ENCODE measurements at regions not wholly inside any gene's neighbourhood (a gene's known extent, or its start where the extent isn't known, plus 50 kb on each side); places are given as distances from the start of the nearest gene placed in this dataset.

- DNase-seq: no peak
Observed at GRCh38 chr6:166770216-166771116, 143.4 kb upstream of the RPS6KA2 start.

GRCh38 chr6:166769648-166770047 is 142.6 kb upstream of the RPS6KA2 start:
- no peak for DNase-seq

- no peak for DNase-seq
Observed at GRCh38 chr6:166768761-166769160, 141.7 kb upstream of the RPS6KA2 start.

- no peak for DNase-seq
Observed at GRCh38 chr6:166767230-166767629, 140.2 kb upstream of the RPS6KA2 start.

GRCh38 chr6:166766769-166767168 is 139.7 kb upstream of the RPS6KA2 start:
- DNase-seq: no peak

GRCh38 chr6:166765234-166765541 is 138.1 kb upstream of the RPS6KA2 start:
- DNase-seq: no peak

- no peak for DNase-seq
Observed at GRCh38 chr6:166764473-166765233, 137.6 kb upstream of the RPS6KA2 start.

- DNase-seq: no peak
Observed at GRCh38 chr6:166763606-166764472, 136.8 kb upstream of the RPS6KA2 start.

GRCh38 chr6:166761801-166762200 is 134.8 kb upstream of the RPS6KA2 start:
- no peak for DNase-seq

GRCh38 chr6:166760288-166760687 is 133.2 kb upstream of the RPS6KA2 start:
- DNase-seq: no peak

GRCh38 chr6:166758136-166758704 is 131.2 kb upstream of the RPS6KA2 start:
- no peak for DNase-seq

GRCh38 chr6:166757232-166758135 is 130.4 kb upstream of the RPS6KA2 start:
- DNase-seq: no peak

GRCh38 chr6:166754218-166755030 is 127.4 kb upstream of the RPS6KA2 start:
- no peak for DNase-seq

- no peak for DNase-seq
Observed at GRCh38 chr6:166752928-166753721, 126.1 kb upstream of the RPS6KA2 start.

GRCh38 chr6:166752097-166752496 is 125.0 kb upstream of the RPS6KA2 start:
- no peak for DNase-seq

- no peak for DNase-seq
Observed at GRCh38 chr6:166751051-166751595, 124.1 kb upstream of the RPS6KA2 start.

GRCh38 chr6:166750108-166750793 is 123.2 kb upstream of the RPS6KA2 start:
- no peak for DNase-seq

- no peak for DNase-seq
Observed at GRCh38 chr6:166749666-166750065, 122.6 kb upstream of the RPS6KA2 start.

All from NCI-H69 (cell line).